ENCODE measurements at regions not wholly inside any gene's neighbourhood (a gene's known extent, or its start where the extent isn't known, plus 50 kb on each side); places are given as distances from the start of the nearest gene placed in this dataset.

- no peaks in the 10 kb centered on the region for H3K9me3 ChIP-seq
- Mint-ChIP-seq H3K4me3 (ENCODE audit: unreplicated experiment) (no peak overlapping the region), H3K27ac (ENCODE audit: unreplicated experiment) (no peak overlapping the region), H3K4me1 (ENCODE audit: low read depth, unreplicated experiment) (no peaks in the 10 kb centered on the region), H3K36me3 (ENCODE audit: insufficient read depth, unreplicated experiment) (no peaks in the 10 kb centered on the region), H3K27me3 (ENCODE audit: insufficient read depth, unreplicated experiment) (peaks cover 32% of the 10 kb centered on the region), H3K9me3 (ENCODE audit: unreplicated experiment) (peaks cover 12% of the 10 kb centered on the region)
- no peak overlapping the region for H3K4me3 ChIP-seq (ENCODE audit: low read depth, low read length)
- DNase-seq: no peak
- no peaks in the 10 kb centered on the region for H3K36me3 ChIP-seq (ENCODE audit: control insufficient read depth, insufficient read depth, low read length)
- no peaks in the 10 kb centered on the region for H3K4me1 ChIP-seq
- H3K27me3 ChIP-seq (replicated peaks; ENCODE audit: control insufficient read depth, insufficient read depth, low read length): no peaks in the 10 kb centered on the region; the same call in 1 of the 2 replicates
- BruUV-seq (replicated peaks): no TSS peak
- ChIA-PET CTCF (no interaction called here), POLR2A (no interaction called here)
- intact Hi-C loops (cut with micrococcal nuclease; ENCODE audit: unreplicated experiment): no loop called here
- no peak for TF ChIP-seq CTCF (IDR thresholded peaks at IDR 0.05; ENCODE audit: insufficient read depth in 1 of 2, low read depth in 1 of 2, low read length in 1 of 2, severe bottlenecking in 1 of 2, unreplicated experiment in 1 of 2)
These were observed 154.1 kb upstream of the UNC5B start for GRCh38 chr10:71058308-71058707.

- no peaks in the 10 kb centered on the region for H3K36me3 Mint-ChIP-seq (ENCODE audit: insufficient read depth, unreplicated experiment)
- H3K9me3 Mint-ChIP-seq (ENCODE audit: unreplicated experiment): peaks cover 10% of the 10 kb centered on the region
These were observed 153.1 kb upstream of the UNC5B start for GRCh38 chr10:71059054-71059818.

GRCh38 chr10:71059943-71060342 is 152.4 kb upstream of the UNC5B start:
- Histone ChIP-seq H3K36me3 (ENCODE audit: control insufficient read depth, insufficient read depth, low read length) (no peaks in the 10 kb centered on the region), H3K9me3 (no peaks in the 10 kb centered on the region), H3K4me3 (ENCODE audit: low read depth, low read length) (no peak overlapping the region), H3K4me1 (no peaks in the 10 kb centered on the region), H3K27me3 (replicated peaks; ENCODE audit: control insufficient read depth, insufficient read depth, low read length) (no peaks in the 10 kb centered on the region; the same call in 1 of the 2 replicates)
- no peaks in the 10 kb centered on the region for H3K4me1 Mint-ChIP-seq (ENCODE audit: low read depth, unreplicated experiment)
- ChIA-PET POLR2A (no interaction called here), CTCF (no interaction called here)
- H3K27me3 Mint-ChIP-seq (ENCODE audit: insufficient read depth, unreplicated experiment): peaks cover 22% of the 10 kb centered on the region
- no peak for TF ChIP-seq CTCF (IDR thresholded peaks at IDR 0.05; ENCODE audit: insufficient read depth in 1 of 2, low read depth in 1 of 2, low read length in 1 of 2, severe bottlenecking in 1 of 2, unreplicated experiment in 1 of 2)
- H3K36me3 Mint-ChIP-seq (ENCODE audit: insufficient read depth, unreplicated experiment): no peaks in the 10 kb centered on the region
- H3K4me3 Mint-ChIP-seq (ENCODE audit: unreplicated experiment): no peak overlapping the region
- intact Hi-C loops (cut with micrococcal nuclease; ENCODE audit: unreplicated experiment): loop anchor here (5.0 kb wide), 1 partner anchor 133 kb away; no protein-coding TSS in a partner anchor
- no TSS peak for BruUV-seq (replicated peaks)
- peaks cover 3% of the 10 kb centered on the region for H3K9me3 Mint-ChIP-seq (ENCODE audit: unreplicated experiment)
- no peak overlapping the region for H3K27ac Mint-ChIP-seq (ENCODE audit: unreplicated experiment)
- DNase-seq: no peak

More at GRCh38 chr10:71059054-71059818, 153.1 kb upstream of the UNC5B start:
- DNase-seq: no peak
- intact Hi-C loops (cut with micrococcal nuclease; ENCODE audit: unreplicated experiment): no loop called here
- POLR2A ChIA-PET: no interaction called here
- H3K36me3 ChIP-seq (ENCODE audit: control insufficient read depth, insufficient read depth, low read length): no peaks in the 10 kb centered on the region
- no TSS peak for BruUV-seq (replicated peaks)
- Mint-ChIP-seq H3K4me3 (ENCODE audit: unreplicated experiment) (no peak overlapping the region), H3K27ac (ENCODE audit: unreplicated experiment) (no peak overlapping the region), H3K27me3 (ENCODE audit: insufficient read depth, unreplicated experiment) (peaks cover 29% of the 10 kb centered on the region), H3K4me1 (ENCODE audit: low read depth, unreplicated experiment) (no peaks in the 10 kb centered on the region)
- CTCF ChIA-PET: no interaction called here
- H3K9me3 ChIP-seq: no peaks in the 10 kb centered on the region
- TF ChIP-seq CTCF (IDR thresholded peaks at IDR 0.05; ENCODE audit: insufficient read depth in 1 of 2, low read depth in 1 of 2, low read length in 1 of 2, severe bottlenecking in 1 of 2, unreplicated experiment in 1 of 2): no peak
- no peak overlapping the region for H3K4me3 ChIP-seq (ENCODE audit: low read depth, low read length)
- H3K27me3 ChIP-seq (replicated peaks; ENCODE audit: control insufficient read depth, insufficient read depth, low read length): no peaks in the 10 kb centered on the region; the same call in 1 of the 2 replicates
- H3K4me1 ChIP-seq: no peaks in the 10 kb centered on the region

Data from Caco-2 (cell line).